HG02642 (cell line): ENCODE measurements at regions not wholly inside any gene's neighbourhood (a gene's known extent, or its start where the extent isn't known, plus 50 kb on each side); places are given as distances from the start of the nearest gene placed in this dataset.
"Not testable (repeated sequence)": the region's sequence is repeated elsewhere in the genome, so short reads cannot be mapped to it uniquely, and the experiment has no call there.

Experiments
- ATAC-seq: cut with Tn5 transposase; IDR thresholded peaks from one replicate; pipeline ENCODE4 v1.9.1; 2021; ENCODE audit warnings: mild to moderate bottlenecking; ENCODE audit not compliant: unreplicated experiment, poor library complexity

- ATAC-seq = not testable (repeated sequence)
These were observed 64.4 kb downstream of the TMEM200C start for GRCh38 chr18:5830902-5831301.

- ATAC-seq = no peak
These were observed 66.4 kb downstream of the TMEM200C start for GRCh38 chr18:5828913-5829312.

GRCh38 chr18:5825663-5826062, 69.7 kb downstream of the TMEM200C start:
- ATAC-seq = no peak

GRCh38 chr18:5824370-5824984, 70.8 kb downstream of the TMEM200C start:
- no peak for ATAC-seq

- ATAC-seq = no peak
These were observed 77.5 kb downstream of the TMEM200C start for GRCh38 chr18:5817816-5818215.

- ATAC-seq = no peak
These were observed 88.5 kb downstream of the TMEM200C start for GRCh38 chr18:5806860-5807259.

- no peak for ATAC-seq
These were observed 107.4 kb downstream of the TMEM200C start for GRCh38 chr18:5787936-5788335.

GRCh38 chr18:5779922-5780321, 115.4 kb downstream of the TMEM200C start:
- ATAC-seq = no peak

GRCh38 chr18:5772306-5773105, 122.8 kb downstream of the TMEM200C start:
- ATAC-seq = no peak

GRCh38 chr18:5771343-5771742, 124.0 kb downstream of the TMEM200C start:
- ATAC-seq = no peak

- no peak for ATAC-seq
These were observed 125.1 kb downstream of the TMEM200C start for GRCh38 chr18:5770176-5770575.

GRCh38 chr18:5768454-5768853, 126.9 kb downstream of the TMEM200C start:
- ATAC-seq = no peak

GRCh38 chr18:5759194-5759593, 136.1 kb downstream of the TMEM200C start:
- ATAC-seq = no peak

GRCh38 chr18:5756823-5757222, 138.5 kb downstream of the TMEM200C start:
- ATAC-seq = no peak

- ATAC-seq = no peak
These were observed 147.6 kb downstream of the TMEM200C start for GRCh38 chr18:5747678-5748077.

- no peak for ATAC-seq
These were observed 148.5 kb downstream of the TMEM200C start for GRCh38 chr18:5746844-5747243.

GRCh38 chr18:5744659-5745058, 150.7 kb downstream of the TMEM200C start:
- no peak for ATAC-seq

GRCh38 chr18:5738526-5738925, 156.8 kb downstream of the TMEM200C start:
- ATAC-seq = no peak

- ATAC-seq = no peak
These were observed 163.0 kb downstream of the TMEM200C start for GRCh38 chr18:5732318-5732717.

GRCh38 chr18:5729983-5730699, 165.2 kb downstream of the TMEM200C start:
- ATAC-seq = no peak

- no peak for ATAC-seq
These were observed 166.8 kb downstream of the TMEM200C start for GRCh38 chr18:5728531-5728930.
